Naive thymus-derived CD4-positive, alpha-beta T cell (primary cell): ENCODE measurements at regions not wholly inside any gene's neighbourhood (a gene's known extent, or its start where the extent isn't known, plus 50 kb on each side); places are given as distances from the start of the nearest gene placed in this dataset.

Experiments
- ATAC-seq: fragments of 150-1000 bp; cut with Tn5 transposase; 2 replicates; pipeline ENCODE4 v1.10.0; 2021; ENCODE audit warnings: mild to moderate bottlenecking, moderate library complexity
- CTCF ChIA-PET: fragments of 350-600 bp; sonication (Branson Sonifier 250); formaldehyde crosslinking; loops from one replicate; lab custom pipeline; 2021; ENCODE audit warnings: antibody characterized with exemption; lab: Charles Lee
- POLR2A ChIA-PET: fragments of 350-600 bp; sonication (Branson Sonifier 250); formaldehyde crosslinking; loops from one replicate; lab custom pipeline; 2021; ENCODE audit warnings: antibody characterized with exemption, inconsistent platforms; lab: Charles Lee
- DNase-seq, 9 donors: peaks; one replicate each; pipeline versions ENCODE4 v3.0.0 to v3.0.0-alpha.2; 2020 to 2022; ENCODE audit warnings: mixed read lengths in 1 of 9
- H3K27ac ChIP-seq: one replicate; pipeline ENCODE4 v1.7.0; 2013; ENCODE audit warnings: mild to moderate bottlenecking, low read depth, low read length, moderate library complexity
- H3K27me3 ChIP-seq, 2 donors: one replicate each; pipeline ENCODE4 v1.7.0; 2013; ENCODE audit warnings: low read length in 2 of 2, mild to moderate bottlenecking in 2 of 2, moderate library complexity in 2 of 2; ENCODE audit not compliant: control insufficient read depth in 2 of 2, insufficient read depth in 2 of 2
- H3K36me3 ChIP-seq, 3 experiments: 1 replicate in 2 of 3; 2 replicates in 1 of 3; pipeline ENCODE4 v1.7.0; 2013; ENCODE audit warnings: low read length in 3 of 3, mild to moderate bottlenecking in 3 of 3, moderate library complexity in 1 of 3; ENCODE audit not compliant: insufficient read depth in 3 of 3, control insufficient read depth in 2 of 3
- H3K4me1 ChIP-seq, 2 donors: one replicate each; pipeline ENCODE4 v1.7.0; 2013; ENCODE audit warnings: low read length in 2 of 2, mild to moderate bottlenecking in 2 of 2, moderate library complexity in 1 of 2; ENCODE audit not compliant: control insufficient read depth in 2 of 2, insufficient read depth in 2 of 2
- H3K4me3 ChIP-seq: 2 replicates; pipeline ENCODE4 v1.7.0; 2013; ENCODE audit warnings: mild to moderate bottlenecking, low read length
- H3K9me3 ChIP-seq, 3 experiments: 1 replicate in 2 of 3; 2 replicates in 1 of 3; pipeline ENCODE4 v1.7.0; 2013; ENCODE audit warnings: low read length in 3 of 3; ENCODE audit not compliant: control insufficient read depth in 2 of 3
- H3K27ac Mint-ChIP-seq, 9 donors: one replicate each; pipeline ENCODE4 v1.8.0; 2020 to 2022; ENCODE audit warnings: mixed read lengths in 9 of 9, mild to moderate bottlenecking in 8 of 9, moderate library complexity in 5 of 9, inconsistent platforms in 2 of 9
- H3K27me3 Mint-ChIP-seq, 5 donors: one replicate each; pipeline ENCODE4 v1.8.0; 2021 to 2022; ENCODE audit warnings: mixed read lengths in 5 of 5, mild to moderate bottlenecking in 1 of 5
- H3K36me3 Mint-ChIP-seq, 5 donors: one replicate each; pipeline ENCODE4 v1.8.0; 2020 to 2022; ENCODE audit warnings: mixed read lengths in 5 of 5, mild to moderate bottlenecking in 3 of 5, inconsistent platforms in 1 of 5
- H3K4me1 Mint-ChIP-seq, 7 donors: one replicate each; pipeline ENCODE4 v1.8.0; 2020 to 2022; ENCODE audit warnings: mixed read lengths in 7 of 7, mild to moderate bottlenecking in 3 of 7, inconsistent platforms in 1 of 7
- H3K4me3 Mint-ChIP-seq, 10 donors: one replicate each; pipeline ENCODE4 v1.8.0; 2020 to 2022; ENCODE audit warnings: mild to moderate bottlenecking in 10 of 10, mixed read lengths in 10 of 10, moderate library complexity in 6 of 10, inconsistent platforms in 2 of 10
- H3K9me3 Mint-ChIP-seq, 11 donors: one replicate each; pipeline ENCODE4 v1.8.0; 2020 to 2022; ENCODE audit warnings: mixed read lengths in 11 of 11, mild to moderate bottlenecking in 4 of 11, inconsistent platforms in 1 of 11, moderate library complexity in 1 of 11
- intact Hi-C, 2 donors: fragments of 100-400 bp; cut with micrococcal nuclease; formaldehyde crosslinking; loops; one replicate each; pipeline ENCODE4 v1.15.1; 2023

GRCh38 chr1:189899686-189900425 is 577.8 kb downstream of the BRINP3 start:
- Mint-ChIP-seq H3K36me3 (no peaks in the 10 kb centered on the region), H3K9me3 (peaks cover 0 to 20% (median 11%) of the 10 kb centered on the region in 11 donors), H3K27me3 (no peaks in the 10 kb centered on the region), H3K4me3 (no peak overlapping the region), H3K4me1 (no peaks in the 10 kb centered on the region), H3K27ac (no peak overlapping the region)
- Histone ChIP-seq H3K9me3 (no peaks in the 10 kb centered on the region), H3K27ac (no peak overlapping the region), H3K27me3 (no peaks in the 10 kb centered on the region), H3K4me3 (no peak overlapping the region), H3K36me3 (no peaks in the 10 kb centered on the region), H3K4me1 (no peaks in the 10 kb centered on the region)
- intact Hi-C loops, result no loop called here
- ChIA-PET POLR2A (no interaction called here), CTCF (no interaction called here)
- ATAC-seq (no peak), DNase-seq (no peak)

GRCh38 chr1:189904509-189904908 is 573.2 kb downstream of the BRINP3 start:
- Mint-ChIP-seq H3K36me3 (no peaks in the 10 kb centered on the region), H3K27ac (no peak overlapping the region), H3K4me1 (no peaks in the 10 kb centered on the region), H3K27me3 (no peaks in the 10 kb centered on the region), H3K4me3 (no peak overlapping the region), H3K9me3 (peaks cover 0 to 31% (median 13%) of the 10 kb centered on the region in 11 donors)
- POLR2A ChIA-PET, result no interaction called here
- DNase-seq, result no peak
- no peaks in the 10 kb centered on the region for H3K4me1 ChIP-seq
- H3K27me3 ChIP-seq, result no peaks in the 10 kb centered on the region
- no peaks in the 10 kb centered on the region for H3K9me3 ChIP-seq
- CTCF ChIA-PET, result no interaction called here
- H3K4me3 ChIP-seq, result no peak overlapping the region
- H3K36me3 ChIP-seq, result no peaks in the 10 kb centered on the region
- intact Hi-C loops, result no loop called here
- ATAC-seq, result no peak
- H3K27ac ChIP-seq, result no peak overlapping the region

GRCh38 chr1:189908113-189908512 is 569.6 kb downstream of the BRINP3 start:
- no peaks in the 10 kb centered on the region for H3K36me3 ChIP-seq
- H3K9me3 ChIP-seq, result peaks cover 0 to 3% (median 0%) of the 10 kb centered on the region in 3 experiments
- Mint-ChIP-seq H3K9me3 (peaks cover 0 to 35% (median 14%) of the 10 kb centered on the region in 11 donors), H3K4me1 (no peaks in the 10 kb centered on the region), H3K27me3 (no peaks in the 10 kb centered on the region), H3K4me3 (no peak overlapping the region), H3K36me3 (no peaks in the 10 kb centered on the region), H3K27ac (no peak overlapping the region)
- ChIA-PET CTCF (no interaction called here), POLR2A (no interaction called here)
- intact Hi-C loops, result no loop called here
- ATAC-seq (no peak), DNase-seq (no peak)
- H3K4me1 ChIP-seq, result no peaks in the 10 kb centered on the region
- no peak overlapping the region for H3K27ac ChIP-seq
- no peaks in the 10 kb centered on the region for H3K27me3 ChIP-seq
- H3K4me3 ChIP-seq, result no peak overlapping the region

- no peaks in the 10 kb centered on the region for H3K4me1 ChIP-seq
- Mint-ChIP-seq H3K36me3 (no peaks in the 10 kb centered on the region), H3K27ac (no peak overlapping the region), H3K4me3 (no peak overlapping the region), H3K9me3 (peaks cover 4 to 55% (median 17%) of the 10 kb centered on the region in 11 donors), H3K4me1 (no peaks in the 10 kb centered on the region), H3K27me3 (no peaks in the 10 kb centered on the region)
- POLR2A ChIA-PET, result no interaction called here
- no peaks in the 10 kb centered on the region for H3K36me3 ChIP-seq
- H3K9me3 ChIP-seq, result no peaks in the 10 kb centered on the region
- DNase-seq (no peak), ATAC-seq (no peak)
- H3K4me3 ChIP-seq, result no peak overlapping the region
- no peak overlapping the region for H3K27ac ChIP-seq
- no peaks in the 10 kb centered on the region for H3K27me3 ChIP-seq
- intact Hi-C loops, result no loop called here
- CTCF ChIA-PET, result no interaction called here
Measured at GRCh38 chr1:189921613-189922012, 556.1 kb downstream of the BRINP3 start.

- ChIA-PET POLR2A (no interaction called here), CTCF (no interaction called here)
- H3K9me3 ChIP-seq, result no peaks in the 10 kb centered on the region
Measured at GRCh38 chr1:189927641-189928040, 550.0 kb downstream of the BRINP3 start.

GRCh38 chr1:189929501-189930099 is 548.1 kb downstream of the BRINP3 start:
- intact Hi-C loops, result no loop called here
- H3K27me3 Mint-ChIP-seq, result no peaks in the 10 kb centered on the region
- ChIA-PET POLR2A (no interaction called here), CTCF (no interaction called here)
- Histone ChIP-seq H3K36me3 (no peaks in the 10 kb centered on the region), H3K4me3 (no peak overlapping the region), H3K4me1 (no peaks in the 10 kb centered on the region), H3K27me3 (no peaks in the 10 kb centered on the region), H3K27ac (no peak overlapping the region), H3K9me3 (no peaks in the 10 kb centered on the region)
- H3K4me3 Mint-ChIP-seq, result no peak overlapping the region
- no peaks in the 10 kb centered on the region for H3K4me1 Mint-ChIP-seq
- no peak for ATAC-seq
- DNase-seq, result no peak
- H3K36me3 Mint-ChIP-seq, result no peaks in the 10 kb centered on the region
- no peak overlapping the region for H3K27ac Mint-ChIP-seq
- H3K9me3 Mint-ChIP-seq, result peaks cover 2 to 27% (median 12%) of the 10 kb centered on the region in 11 donors

More at GRCh38 chr1:189927641-189928040, 550.0 kb downstream of the BRINP3 start:
- Histone ChIP-seq H3K27me3 (no peaks in the 10 kb centered on the region), H3K4me1 (no peaks in the 10 kb centered on the region), H3K27ac (no peak overlapping the region), H3K4me3 (no peak overlapping the region), H3K36me3 (no peaks in the 10 kb centered on the region)
- H3K36me3 Mint-ChIP-seq, result no peaks in the 10 kb centered on the region
- H3K4me1 Mint-ChIP-seq, result no peaks in the 10 kb centered on the region
- H3K4me3 Mint-ChIP-seq, result no peak overlapping the region
- H3K27ac Mint-ChIP-seq, result no peak overlapping the region
- no peaks in the 10 kb centered on the region for H3K27me3 Mint-ChIP-seq
- peaks cover 4 to 28% (median 13%) of the 10 kb centered on the region in 11 donors for H3K9me3 Mint-ChIP-seq
- no peak for ATAC-seq
- no peak for DNase-seq
- intact Hi-C loops, result no loop called here

GRCh38 chr1:189936861-189937260 is 540.8 kb downstream of the BRINP3 start:
- no peak overlapping the region for H3K4me3 ChIP-seq
- H3K4me1 ChIP-seq, result no peaks in the 10 kb centered on the region
- H3K27ac ChIP-seq, result no peak overlapping the region
- Mint-ChIP-seq H3K4me3 (no peak overlapping the region), H3K36me3 (no peaks in the 10 kb centered on the region), H3K9me3 (peaks cover 3 to 31% (median 8%) of the 10 kb centered on the region in 11 donors), H3K27me3 (no peaks in the 10 kb centered on the region), H3K27ac (no peak overlapping the region), H3K4me1 (no peaks in the 10 kb centered on the region)
- no peaks in the 10 kb centered on the region for H3K9me3 ChIP-seq
- ATAC-seq, result no peak
- DNase-seq, result no peak
- POLR2A ChIA-PET, result interaction anchor here (0.6 kb wide), 1 partner anchor 160 kb away, joined by 4 read pairs; no protein-coding TSS in a partner anchor
- no peaks in the 10 kb centered on the region for H3K27me3 ChIP-seq
- intact Hi-C loops, result no loop called here
- H3K36me3 ChIP-seq, result no peaks in the 10 kb centered on the region
- CTCF ChIA-PET, result no interaction called here
